ENCODE measurements at regions not wholly inside any gene's neighbourhood (a gene's known extent, or its start where the extent isn't known, plus 50 kb on each side); places are given as distances from the start of the nearest gene placed in this dataset.

- DNase-seq = no peak
These were observed 469.3 kb downstream of the C4orf33 start for GRCh38 chr4:129565214-129565613.

- DNase-seq = no peak
These were observed 474.4 kb downstream of the C4orf33 start for GRCh38 chr4:129570326-129570725.

GRCh38 chr4:129578336-129578735 is 482.4 kb downstream of the C4orf33 start:
- DNase-seq = no peak

GRCh38 chr4:129581305-129581704 is 485.4 kb downstream of the C4orf33 start:
- DNase-seq = no peak

GRCh38 chr4:129583868-129584267 is 487.9 kb downstream of the C4orf33 start:
- no peak for DNase-seq

GRCh38 chr4:129598582-129598981 is 502.6 kb downstream of the C4orf33 start:
- no peak for DNase-seq

- no peak for DNase-seq
These were observed 504.9 kb downstream of the C4orf33 start for GRCh38 chr4:129600898-129601297.

GRCh38 chr4:129602447-129602846 is 506.5 kb downstream of the C4orf33 start:
- no peak for DNase-seq

GRCh38 chr4:129603241-129603931 is 507.4 kb downstream of the C4orf33 start:
- no peak for DNase-seq

GRCh38 chr4:129604632-129605255 is 508.8 kb downstream of the C4orf33 start:
- DNase-seq = no peak

GRCh38 chr4:129614611-129615010 is 518.7 kb downstream of the C4orf33 start:
- DNase-seq = no peak

GRCh38 chr4:129622566-129622965 is 526.6 kb downstream of the C4orf33 start:
- no peak for DNase-seq

- DNase-seq = no peak
These were observed 527.4 kb downstream of the C4orf33 start for GRCh38 chr4:129623233-129623875.

- DNase-seq = peak; percentile 13
These were observed 545.2 kb downstream of the C4orf33 start for GRCh38 chr4:129641179-129641578.

GRCh38 chr4:129645461-129645860 is 549.5 kb downstream of the C4orf33 start:
- no peak for DNase-seq

- DNase-seq = no peak
These were observed 572.1 kb downstream of the C4orf33 start for GRCh38 chr4:129668092-129668491.

- no peak for DNase-seq
These were observed 577.0 kb downstream of the C4orf33 start for GRCh38 chr4:129672941-129673340.

GRCh38 chr4:129675036-129675435 is 579.1 kb downstream of the C4orf33 start:
- DNase-seq = no peak

GRCh38 chr4:129676934-129677333 is 581.0 kb downstream of the C4orf33 start:
- DNase-seq = no peak

- no peak for DNase-seq
These were observed 586.6 kb downstream of the C4orf33 start for GRCh38 chr4:129682586-129682985.

GRCh38 chr4:129707949-129708348 is 612.0 kb downstream of the C4orf33 start:
- DNase-seq = no peak

- no peak for DNase-seq
These were observed 612.8 kb downstream of the C4orf33 start for GRCh38 chr4:129708784-129709183.

GRCh38 chr4:129738175-129738574 is 642.2 kb downstream of the C4orf33 start:
- DNase-seq = no peak

- no peak for DNase-seq
These were observed 651.8 kb downstream of the C4orf33 start for GRCh38 chr4:129747756-129748155.

Measured in activated T-cell treated with anti-CD3 and anti-CD28 coated beads for 4 hours (primary cell).